DOHH2 (cell line): ENCODE measurements at regions not wholly inside any gene's neighbourhood (a gene's known extent, or its start where the extent isn't known, plus 50 kb on each side); places are given as distances from the start of the nearest gene placed in this dataset.

Experiments
- H3F3A ChIP-seq: fragments of 200-600 bp; sonication (generic), shearing (Covaris generic); 2 replicates; pipeline ENCODE4 v1.6.0; 2016; ENCODE audit warnings: antibody characterized with exemption, mild to moderate bottlenecking; ENCODE audit not compliant: control insufficient read depth, insufficient read depth
- H3K27ac ChIP-seq: fragments of 200-600 bp; sonication (generic); 2 replicates; pipeline ENCODE4 v1.5.1; 2014; ENCODE audit warnings: low read depth, mild to moderate bottlenecking, low read length, moderate library complexity
- H3K27me3 ChIP-seq: fragments of 200-600 bp; sonication (generic); 2 replicates; pipeline ENCODE4 v1.6.1; 2014; ENCODE audit warnings: mild to moderate bottlenecking, low read length, mixed read lengths; ENCODE audit not compliant: control insufficient read depth
- H3K36me3 ChIP-seq: fragments of 200-600 bp; sonication (generic); 2 replicates; pipeline ENCODE4 v1.6.1; 2014; ENCODE audit warnings: mild to moderate bottlenecking, low read length, moderate library complexity, mixed read lengths; ENCODE audit not compliant: control insufficient read depth
- H3K4me1 ChIP-seq: fragments of 200-600 bp; sonication (generic); 2 replicates; pipeline ENCODE4 v1.6.1; 2014; ENCODE audit warnings: mild to moderate bottlenecking, low read length, mixed read lengths; ENCODE audit not compliant: control insufficient read depth
- H3K4me2 ChIP-seq: fragments of 200-600 bp; sonication (generic); 2 replicates; pipeline ENCODE4 v1.6.0; 2014; ENCODE audit warnings: mild to moderate bottlenecking, low read length, moderate library complexity
- H3K4me3 ChIP-seq: fragments of 200-600 bp; sonication (generic); 2 replicates; pipeline ENCODE4 v1.5.1; 2014; ENCODE audit warnings: mild to moderate bottlenecking, low read length, mixed read lengths
- H3K79me2 ChIP-seq: fragments of 200-600 bp; sonication (generic); 2 replicates; pipeline ENCODE4 v1.6.1; 2014; ENCODE audit warnings: mild to moderate bottlenecking, low read length, mixed read lengths; ENCODE audit not compliant: control insufficient read depth
- H3K9me2 ChIP-seq: fragments of 200-600 bp; sonication (generic); replicated peaks from 2 replicates; pipeline ENCODE4 v1.6.1; 2014; ENCODE audit warnings: mild to moderate bottlenecking, low read length, mixed read lengths; ENCODE audit not compliant: control insufficient read depth
- H3K9me3 ChIP-seq: fragments of 200-600 bp; sonication (generic); 2 replicates; pipeline ENCODE4 v1.6.1; 2014; ENCODE audit warnings: antibody characterized with exemption, low read length, mixed read lengths; ENCODE audit not compliant: control insufficient read depth, insufficient read depth
- H4K20me1 ChIP-seq: fragments of 200-600 bp; sonication (generic); 2 replicates; pipeline ENCODE4 v1.6.0; 2014; ENCODE audit warnings: low read depth, mild to moderate bottlenecking, antibody characterized with exemption, low read length, moderate library complexity; ENCODE audit not compliant: control insufficient read depth, insufficient read depth
- CTCF ChIP-seq: fragments of 200-600 bp; sonication (generic); IDR thresholded peaks from one replicate; pipeline ENCODE4 v1.5.1; 2014; ENCODE audit warnings: antibody characterized with exemption, mild to moderate bottlenecking, low read depth, low read length; ENCODE audit not compliant: poor library complexity, severe bottlenecking
- EZH2phosphoT487 ChIP-seq: fragments of 200-600 bp; sonication (generic); IDR thresholded peaks from 2 replicates; pipeline ENCODE4 v1.6.1; 2017; ENCODE audit warnings: borderline replicate concordance, mild to moderate bottlenecking, antibody characterized with exemption, low read length, moderate library complexity, mixed read lengths

- Histone ChIP-seq H3K36me3 (no peaks in the 10 kb centered on the region), H4K20me1 (no peaks in the 10 kb centered on the region), H3K27me3 (peaks cover 17% of the 10 kb centered on the region), H3K79me2 (no peaks in the 10 kb centered on the region), H3F3A (no peaks in the 10 kb centered on the region), H3K4me1 (no peaks in the 10 kb centered on the region), H3K27ac (no peak overlapping the region), H3K9me2 (no peaks in the 10 kb centered on the region), H3K4me2 (no peak overlapping the region), H3K4me3 (no peak overlapping the region), H3K9me3 (no peaks in the 10 kb centered on the region)
- TF ChIP-seq EZH2phosphoT487 (no peak), CTCF (no peak)
Observed at GRCh38 chr1:47582891-47583608, 145.2 kb downstream of the FOXD2 start.

GRCh38 chr1:47584249-47584648 lies 146.4 kb downstream of the FOXD2 start:
- Histone ChIP-seq H3K79me2 (no peaks in the 10 kb centered on the region), H3K4me1 (no peaks in the 10 kb centered on the region)
- TF ChIP-seq CTCF (no peak), EZH2phosphoT487 (no peak)

GRCh38 chr1:47585141-47585902 lies 147.5 kb downstream of the FOXD2 start:
- Histone ChIP-seq H3K9me2 (no peaks in the 10 kb centered on the region), H3K4me3 (no peak overlapping the region), H3K4me2 (no peak overlapping the region), H3K27me3 (peaks cover 22% of the 10 kb centered on the region), H4K20me1 (no peaks in the 10 kb centered on the region), H3K9me3 (no peaks in the 10 kb centered on the region), H3K36me3 (no peaks in the 10 kb centered on the region), H3K27ac (no peak overlapping the region), H3K4me1 (no peaks in the 10 kb centered on the region), H3K79me2 (no peaks in the 10 kb centered on the region), H3F3A (no peaks in the 10 kb centered on the region)
- TF ChIP-seq EZH2phosphoT487 (no peak), CTCF (no peak)

More at GRCh38 chr1:47584249-47584648, 146.4 kb downstream of the FOXD2 start:
- Histone ChIP-seq H3K27me3 (peaks cover 18% of the 10 kb centered on the region), H3F3A (no peaks in the 10 kb centered on the region), H3K4me3 (no peak overlapping the region), H3K9me2 (no peaks in the 10 kb centered on the region), H3K36me3 (no peaks in the 10 kb centered on the region), H4K20me1 (no peaks in the 10 kb centered on the region), H3K9me3 (no peaks in the 10 kb centered on the region), H3K4me2 (no peak overlapping the region), H3K27ac (no peak overlapping the region)
